WTC11 (cell line): ENCODE measurements at regions not wholly inside any gene's neighbourhood (a gene's known extent, or its start where the extent isn't known, plus 50 kb on each side); places are given as distances from the start of the nearest gene placed in this dataset.

ENCODE experiments used
- ATAC-seq: fragments of 200-7000 bp; cut with Tn5 transposase; 2 replicates; pipeline ENCODE4 v1.10.0; 2021; ENCODE audit warnings: mild to moderate bottlenecking, moderate library complexity
- CTCF ChIA-PET: fragments of 300-600 bp; sonication (Branson Sonifier 250); formaldehyde crosslinking; loops from one replicate; lab custom pipeline; 2021; ENCODE audit warnings: antibody characterized with exemption; lab: Charles Lee
- POLR2A ChIA-PET: fragments of 350-600 bp; sonication (Branson Sonifier 250); formaldehyde crosslinking; loops from one replicate; lab custom pipeline; 2021; ENCODE audit warnings: antibody characterized with exemption; lab: Charles Lee
- DNase-seq: peaks from one replicate; pipeline ENCODE4 v3.0.0; 2021; ENCODE audit warnings: low spot score
- H3K27ac Mint-ChIP-seq: 2 replicates; pipeline ENCODE4 v1.8.0; 2021; ENCODE audit warnings: mixed read lengths
- H3K27me3 Mint-ChIP-seq: 2 replicates; pipeline ENCODE4 v1.8.0; 2021; ENCODE audit warnings: low read depth, mild to moderate bottlenecking, moderate library complexity, mixed read lengths
- H3K36me3 Mint-ChIP-seq: 2 replicates; pipeline ENCODE4 v1.8.0; 2021; ENCODE audit warnings: mixed read lengths
- H3K4me1 Mint-ChIP-seq: 2 replicates; pipeline ENCODE4 v1.8.0; 2022; ENCODE audit warnings: mixed read lengths
- H3K4me3 Mint-ChIP-seq: 2 replicates; pipeline ENCODE4 v1.8.0; 2021; ENCODE audit warnings: mild to moderate bottlenecking, moderate library complexity, mixed read lengths
- H3K9me3 Mint-ChIP-seq: 2 replicates; pipeline ENCODE4 v1.8.0; 2021; ENCODE audit warnings: mixed read lengths
- AFF4 ChIP-seq: sonication (generic); formaldehyde crosslinking; IDR thresholded peaks from 2 replicates; pipeline ENCODE4 v1.8.1; 2023; ENCODE audit warnings: mild to moderate bottlenecking, missing genetic modification reagents, borderline replicate concordance
- CTCF ChIP-seq: fragments of 200-600 bp; IDR thresholded peaks from 2 replicates; pipeline ENCODE4 v1.8.0; 2022; ENCODE audit warnings: antibody characterized with exemption
- E2F1 ChIP-seq: sonication (generic); formaldehyde crosslinking; IDR thresholded peaks from 2 replicates; pipeline ENCODE4 v1.8.0; 2022; ENCODE audit warnings: mild to moderate bottlenecking, missing genetic modification reagents
- GTF2I ChIP-seq: fragments of 250-450 bp; sonication (Bioruptor Pico); conservative IDR thresholded peaks from 2 replicates; pipeline ENCODE4 v1.4.0; 2021; ENCODE audit warnings: mild to moderate bottlenecking
- NR1H2 ChIP-seq: sonication (generic); formaldehyde crosslinking; IDR thresholded peaks from 2 replicates; pipeline ENCODE4 v1.9.0; 2021; ENCODE audit warnings: mild to moderate bottlenecking, moderate library complexity, missing genetic modification reagents
- STAT6 ChIP-seq: sonication (generic); formaldehyde crosslinking; conservative IDR thresholded peaks from 2 replicates; pipeline ENCODE4 v1.8.1; 2023; ENCODE audit warnings: mild to moderate bottlenecking, low read depth, missing genetic modification reagents, moderate library complexity
- TEAD1 ChIP-seq: sonication (generic); formaldehyde crosslinking; IDR thresholded peaks from 2 replicates; pipeline ENCODE4 v1.8.0; 2022; ENCODE audit warnings: mild to moderate bottlenecking, missing genetic modification reagents
- ZMAT4 ChIP-seq: fragments of 250-450 bp; sonication (Bioruptor Pico); IDR thresholded peaks from 2 replicates; pipeline ENCODE4 v1.9.0; 2021; ENCODE audit warnings: mild to moderate bottlenecking
- ZNF281 ChIP-seq: sonication (generic); formaldehyde crosslinking; IDR thresholded peaks from 2 replicates; pipeline ENCODE4 v1.8.0; 2023; ENCODE audit warnings: mild to moderate bottlenecking, missing genetic modification reagents
- ZNF317 ChIP-seq: sonication (generic); formaldehyde crosslinking; IDR thresholded peaks from 2 replicates; pipeline ENCODE4 v1.8.1; 2023; ENCODE audit warnings: low read depth, mild to moderate bottlenecking, moderate library complexity, missing genetic modification reagents, borderline replicate concordance
- ZNF396 ChIP-seq: fragments of 250-450 bp; sonication (Bioruptor Pico); IDR thresholded peaks from 2 replicates; pipeline ENCODE4 v1.8.0; 2021; ENCODE audit warnings: mild to moderate bottlenecking, moderate library complexity, borderline replicate concordance
- TF ChIP-seq, protein P1 (sequence below): sonication (generic); formaldehyde crosslinking; IDR thresholded peaks from 2 replicates; pipeline ENCODE4 v1.8.1; 2022; ENCODE audit warnings: low read depth, missing genetic modification reagents, borderline replicate concordance
- TF ChIP-seq, protein P2 (sequence below): sonication (generic); formaldehyde crosslinking; IDR thresholded peaks from 2 replicates; pipeline ENCODE4 v1.8.0; 2023; ENCODE audit warnings: missing genetic modification reagents, mild to moderate bottlenecking, borderline replicate concordance

DNA sequence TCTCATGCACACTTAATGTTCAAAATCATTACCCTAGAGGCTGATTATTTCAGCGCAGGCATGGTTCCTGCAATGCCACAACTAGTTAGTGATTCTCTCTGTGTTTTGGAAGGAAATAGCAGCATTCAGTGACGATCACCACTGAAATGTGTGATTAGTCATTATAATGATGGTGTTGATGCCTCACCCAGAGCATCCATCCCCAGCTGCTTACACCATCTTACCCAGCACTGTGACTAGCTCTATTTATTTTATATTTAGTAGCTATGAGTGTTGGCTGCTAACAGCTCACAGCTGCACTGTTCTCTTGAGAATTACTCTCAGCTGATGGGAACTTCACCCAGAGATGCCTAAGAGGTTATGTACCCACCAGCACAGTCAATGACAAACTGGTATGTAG, 60.5 kb upstream of the TSPAN7 start:
- no peaks in the 10 kb centered on the region for H3K36me3 Mint-ChIP-seq
- no peak overlapping the region for H3K27ac Mint-ChIP-seq
- no peaks in the 10 kb centered on the region for H3K4me1 Mint-ChIP-seq
- ChIA-PET CTCF (no interaction called here), POLR2A (no interaction called here)
- no peak for DNase-seq
- no peaks in the 10 kb centered on the region for H3K27me3 Mint-ChIP-seq
- no peaks in the 10 kb centered on the region for H3K9me3 Mint-ChIP-seq
- TF ChIP-seq GTF2I (CRISPR knock-in tag) (no peak), NR1H2 (CRISPR knock-in tag) (no peak), ZNF281 (no peak), CTCF (no peak), ZNF317 (CRISPR knock-in tag) (no peak), ZNF396 (CRISPR knock-in tag) (no peak), E2F1 (no peak)
- TF ChIP-seq, protein P1, sequence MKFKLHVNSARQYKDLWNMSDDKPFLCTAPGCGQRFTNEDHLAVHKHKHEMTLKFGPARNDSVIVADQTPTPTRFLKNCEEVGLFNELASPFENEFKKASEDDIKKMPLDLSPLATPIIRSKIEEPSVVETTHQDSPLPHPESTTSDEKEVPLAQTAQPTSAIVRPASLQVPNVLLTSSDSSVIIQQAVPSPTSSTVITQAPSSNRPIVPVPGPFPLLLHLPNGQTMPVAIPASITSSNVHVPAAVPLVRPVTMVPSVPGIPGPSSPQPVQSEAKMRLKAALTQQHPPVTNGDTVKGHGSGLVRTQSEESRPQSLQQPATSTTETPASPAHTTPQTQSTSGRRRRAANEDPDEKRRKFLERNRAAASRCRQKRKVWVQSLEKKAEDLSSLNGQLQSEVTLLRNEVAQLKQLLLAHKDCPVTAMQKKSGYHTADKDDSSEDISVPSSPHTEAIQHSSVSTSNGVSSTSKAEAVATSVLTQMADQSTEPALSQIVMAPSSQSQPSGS (CRISPR knock-in tag), result no peak
- no peak for ATAC-seq
- H3K4me3 Mint-ChIP-seq, result no peak overlapping the region

- Mint-ChIP-seq H3K27ac (no peak overlapping the region), H3K27me3 (no peaks in the 10 kb centered on the region), H3K9me3 (no peaks in the 10 kb centered on the region), H3K4me1 (no peaks in the 10 kb centered on the region), H3K4me3 (no peak overlapping the region), H3K36me3 (no peaks in the 10 kb centered on the region)
- CTCF ChIA-PET, result no interaction called here
- DNase-seq (no peak), ATAC-seq (no peak)
- POLR2A ChIA-PET, result no interaction called here
- TF ChIP-seq TEAD1 (CRISPR knock-in tag), result no peak
- TF ChIP-seq, protein P2, sequence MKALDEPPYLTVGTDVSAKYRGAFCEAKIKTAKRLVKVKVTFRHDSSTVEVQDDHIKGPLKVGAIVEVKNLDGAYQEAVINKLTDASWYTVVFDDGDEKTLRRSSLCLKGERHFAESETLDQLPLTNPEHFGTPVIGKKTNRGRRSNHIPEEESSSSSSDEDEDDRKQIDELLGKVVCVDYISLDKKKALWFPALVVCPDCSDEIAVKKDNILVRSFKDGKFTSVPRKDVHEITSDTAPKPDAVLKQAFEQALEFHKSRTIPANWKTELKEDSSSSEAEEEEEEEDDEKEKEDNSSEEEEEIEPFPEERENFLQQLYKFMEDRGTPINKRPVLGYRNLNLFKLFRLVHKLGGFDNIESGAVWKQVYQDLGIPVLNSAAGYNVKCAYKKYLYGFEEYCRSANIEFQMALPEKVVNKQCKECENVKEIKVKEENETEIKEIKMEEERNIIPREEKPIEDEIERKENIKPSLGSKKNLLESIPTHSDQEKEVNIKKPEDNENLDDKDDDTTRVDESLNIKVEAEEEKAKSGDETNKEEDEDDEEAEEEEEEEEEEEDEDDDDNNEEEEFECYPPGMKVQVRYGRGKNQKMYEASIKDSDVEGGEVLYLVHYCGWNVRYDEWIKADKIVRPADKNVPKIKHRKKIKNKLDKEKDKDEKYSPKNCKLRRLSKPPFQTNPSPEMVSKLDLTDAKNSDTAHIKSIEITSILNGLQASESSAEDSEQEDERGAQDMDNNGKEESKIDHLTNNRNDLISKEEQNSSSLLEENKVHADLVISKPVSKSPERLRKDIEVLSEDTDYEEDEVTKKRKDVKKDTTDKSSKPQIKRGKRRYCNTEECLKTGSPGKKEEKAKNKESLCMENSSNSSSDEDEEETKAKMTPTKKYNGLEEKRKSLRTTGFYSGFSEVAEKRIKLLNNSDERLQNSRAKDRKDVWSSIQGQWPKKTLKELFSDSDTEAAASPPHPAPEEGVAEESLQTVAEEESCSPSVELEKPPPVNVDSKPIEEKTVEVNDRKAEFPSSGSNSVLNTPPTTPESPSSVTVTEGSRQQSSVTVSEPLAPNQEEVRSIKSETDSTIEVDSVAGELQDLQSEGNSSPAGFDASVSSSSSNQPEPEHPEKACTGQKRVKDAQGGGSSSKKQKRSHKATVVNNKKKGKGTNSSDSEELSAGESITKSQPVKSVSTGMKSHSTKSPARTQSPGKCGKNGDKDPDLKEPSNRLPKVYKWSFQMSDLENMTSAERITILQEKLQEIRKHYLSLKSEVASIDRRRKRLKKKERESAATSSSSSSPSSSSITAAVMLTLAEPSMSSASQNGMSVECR, result no peak
- no peak for TF ChIP-seq ZMAT4 (CRISPR knock-in tag)
- no peak for TF ChIP-seq STAT6 (CRISPR knock-in tag)
- no peak for TF ChIP-seq AFF4 (CRISPR knock-in tag)
Observed at GRCh38 chrX:38505583-38505982, 55.8 kb upstream of the TSPAN7 start.
